ENCODE measurements at regions not wholly inside any gene's neighbourhood (a gene's known extent, or its start where the extent isn't known, plus 50 kb on each side); places are given as distances from the start of the nearest gene placed in this dataset.

DNA sequence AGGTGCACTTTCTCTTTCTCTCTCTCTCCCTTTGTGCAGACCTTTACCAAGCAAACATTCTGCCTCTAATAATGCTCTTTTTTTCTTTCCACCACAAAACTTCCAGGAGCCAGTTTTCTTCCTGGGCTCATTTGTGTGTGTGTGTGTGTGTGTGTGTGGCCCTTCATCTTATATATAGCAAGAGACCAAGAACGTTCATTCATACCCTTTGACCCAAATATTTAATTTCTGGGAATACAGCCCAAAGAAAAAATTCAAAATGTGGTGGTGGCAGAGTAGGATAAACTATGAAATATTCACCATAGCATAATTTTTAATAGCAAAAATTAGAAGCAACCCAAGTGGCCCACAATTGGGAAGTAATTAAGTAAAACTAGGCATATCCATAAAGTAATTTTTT, 398.9 kb downstream of the IGSF11 start:
- Histone ChIP-seq H3K4me3 (no peak overlapping the region), H2AFZ (no peak overlapping the region), H3K27ac (no peak overlapping the region), H3K9me2 (ENCODE audit: insufficient read depth) (no peaks in the 10 kb centered on the region), H3K36me3 (ENCODE audit: low read depth) (no peaks in the 10 kb centered on the region), H4K20me1 (ENCODE audit: insufficient read depth) (no peaks in the 10 kb centered on the region), H3K79me2 (ENCODE audit: low read depth) (no peaks in the 10 kb centered on the region), H3K9me3 (ENCODE audit: insufficient read depth, low read depth) (no peaks in the 10 kb centered on the region), H3K4me2 (no peak overlapping the region), H3K4me1 (replicated peaks; ENCODE audit: insufficient read depth) (no peaks in the 10 kb centered on the region), H3F3A (ENCODE audit: insufficient read depth, low read depth) (no peaks in the 10 kb centered on the region), H3K27me3 (ENCODE audit: insufficient read depth, low read depth) (no peaks in the 10 kb centered on the region)
- no peak for TF ChIP-seq CTCF (conservative IDR thresholded peaks at IDR 0.05)
- no peak for TF ChIP-seq EZH2 (IDR thresholded peaks at IDR 0.05; ENCODE audit: low read depth)
- DNase-seq = no peak
- POLR2A ChIA-PET (ENCODE audit: unreplicated experiment) = no interaction called here
- CTCF ChIA-PET = no interaction called here
- no TSS peak for BruUV-seq (replicated peaks)
- intact Hi-C loops (cut with micrococcal nuclease; ENCODE audit: unreplicated experiment) = no loop called here

DNA sequence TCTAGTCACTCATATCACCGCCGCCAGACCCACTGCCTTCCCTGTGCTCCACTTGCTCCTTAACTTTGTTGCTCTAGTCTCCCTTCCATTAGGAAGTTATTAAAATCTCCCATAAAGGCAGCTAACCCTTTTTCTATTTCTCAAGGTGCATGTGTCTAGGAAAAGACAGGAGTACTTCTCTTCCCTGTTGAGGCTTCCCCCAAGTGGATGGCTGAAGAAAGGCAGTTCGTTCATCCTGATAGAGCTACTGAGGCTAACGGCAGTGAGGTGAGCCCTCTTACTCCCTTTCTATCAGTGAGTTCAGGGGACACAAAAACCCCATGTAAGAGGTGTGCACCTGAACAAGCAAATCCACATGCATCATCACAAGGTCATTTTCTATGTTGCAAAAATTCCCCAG, 397.8 kb downstream of the IGSF11 start:
- Histone ChIP-seq H3K27ac (no peak overlapping the region), H3K36me3 (ENCODE audit: low read depth) (no peaks in the 10 kb centered on the region), H3K4me3 (no peak overlapping the region), H3F3A (ENCODE audit: insufficient read depth, low read depth) (no peaks in the 10 kb centered on the region), H3K9me3 (ENCODE audit: insufficient read depth, low read depth) (no peaks in the 10 kb centered on the region), H2AFZ (no peak overlapping the region), H4K20me1 (ENCODE audit: insufficient read depth) (no peaks in the 10 kb centered on the region), H3K79me2 (ENCODE audit: low read depth) (no peaks in the 10 kb centered on the region), H3K4me1 (replicated peaks; ENCODE audit: insufficient read depth) (no peaks in the 10 kb centered on the region), H3K27me3 (ENCODE audit: insufficient read depth, low read depth) (no peaks in the 10 kb centered on the region), H3K9me2 (ENCODE audit: insufficient read depth) (no peaks in the 10 kb centered on the region), H3K4me2 (no peak overlapping the region)
- POLR2A ChIA-PET (ENCODE audit: unreplicated experiment) = no interaction called here
- DNase-seq = peak in 1 of 2 experiments; percentile 3
- no TSS peak for BruUV-seq (replicated peaks)
- peak; percentile 31; the same call in 1 of the 2 replicates for TF ChIP-seq CTCF (conservative IDR thresholded peaks at IDR 0.05)
- no peak for TF ChIP-seq EZH2 (IDR thresholded peaks at IDR 0.05; ENCODE audit: low read depth)
- intact Hi-C loops (cut with micrococcal nuclease; ENCODE audit: unreplicated experiment) = no loop called here
- CTCF ChIA-PET = no interaction called here

- H3K27ac ChIP-seq = no peak overlapping the region
- H2AFZ ChIP-seq = no peak overlapping the region
- no peaks in the 10 kb centered on the region for H3K9me2 ChIP-seq (ENCODE audit: insufficient read depth)
- H3K4me2 ChIP-seq = no peak overlapping the region
- BruUV-seq (replicated peaks) = no TSS peak
- H3K36me3 ChIP-seq (ENCODE audit: low read depth) = no peaks in the 10 kb centered on the region
- intact Hi-C loops (cut with micrococcal nuclease; ENCODE audit: unreplicated experiment) = no loop called here
- H3K4me3 ChIP-seq = no peak overlapping the region
- no peak for DNase-seq
- no peaks in the 10 kb centered on the region for H4K20me1 ChIP-seq (ENCODE audit: insufficient read depth)
- ChIA-PET CTCF (interaction anchor here (0.6 kb wide), 1 partner anchor 12 kb away, joined by 3 read pairs; no protein-coding TSS in a partner anchor), POLR2A (ENCODE audit: unreplicated experiment) (no interaction called here)
- no peaks in the 10 kb centered on the region for H3F3A ChIP-seq (ENCODE audit: insufficient read depth, low read depth)
- TF ChIP-seq EZH2 (IDR thresholded peaks at IDR 0.05; ENCODE audit: low read depth) (no peak), CTCF (conservative IDR thresholded peaks at IDR 0.05) (no peak)
- H3K79me2 ChIP-seq (ENCODE audit: low read depth) = no peaks in the 10 kb centered on the region
- H3K4me1 ChIP-seq (replicated peaks; ENCODE audit: insufficient read depth) = no peaks in the 10 kb centered on the region
- no peaks in the 10 kb centered on the region for H3K27me3 ChIP-seq (ENCODE audit: insufficient read depth, low read depth)
- H3K9me3 ChIP-seq (ENCODE audit: insufficient read depth, low read depth) = no peaks in the 10 kb centered on the region
Measured at GRCh38 chr3:118637846-118638245, 396.8 kb downstream of the IGSF11 start.

Data from PC-9 (cell line).